HepG2 (cell line): ENCODE measurements at regions not wholly inside any gene's neighbourhood (a gene's known extent, or its start where the extent isn't known, plus 50 kb on each side); places are given as distances from the start of the nearest gene placed in this dataset.

Experiments
- ATAC-seq: fragments of 200-7000 bp; cut with Tn5 transposase; 3 replicates; pipeline ENCODE4 v1.9.1; 2020; ENCODE audit warnings: mild to moderate bottlenecking, moderate library complexity
- BruUV-seq: library from RNA; stranded (reverse); fragments of 400-500 nt; replicated peaks from 2 replicates; lab custom pipeline; 2021; lab: Mats Ljungman, UMichigan
- CTCF ChIA-PET: fragments of 300-600 bp; formaldehyde crosslinking; extraction: SDS; loops from one replicate; lab custom pipeline; 2021; ENCODE audit warnings: low total read pairs, inconsistent platforms, low intra/inter-chr PET ratio; lab: Yijun Ruan, JAX
- POLR2A ChIA-PET: fragments of 350-600 bp; sonication (Branson Sonifier 250); formaldehyde crosslinking; loops from one replicate; lab custom pipeline; 2020; ENCODE audit warnings: antibody characterized with exemption, inconsistent platforms; lab: Yijun Ruan, JAX
- DNase-seq: peaks from one replicate; pipeline ENCODE4 v3.0.0-alpha.2; 2015; ENCODE audit warnings: low spot score
- FAIRE-seq: peaks from 3 replicates; lab custom pipeline; 2011; peaks lifted over from hg19 to GRCh38; lab: Jason Lieb, UNC
- H2AFZ ChIP-seq: one replicate; pipeline ENCODE4 v1.6.1; 2011; ENCODE audit warnings: low read length, inconsistent platforms
- H3K27ac ChIP-seq: fragments of 300-600 bp; 3 replicates; pipeline ENCODE4 v1.8.0; 2011; ENCODE audit warnings: mixed run types, mild to moderate bottlenecking, mixed read lengths, low read length, inconsistent platforms; ENCODE audit not compliant: insufficient read depth; ENCODE audit errors: extremely low read length
- H3K27me3 ChIP-seq, 2 experiments: fragments of 200-600 bp in 1 of 2; 2 replicates in 1 of 2; 3 replicates in 1 of 2; pipeline versions ENCODE4 v1.6.0 to v1.8.0; 2011; ENCODE audit warnings: low read length in 2 of 2, mild to moderate bottlenecking in 2 of 2, moderate library complexity in 2 of 2, inconsistent platforms in 1 of 2; ENCODE audit not compliant: insufficient read depth in 2 of 2, control insufficient read depth in 1 of 2
- H3K36me3 ChIP-seq, 2 experiments: fragments of 200-600 bp in 1 of 2; replicated peaks in 1 of 2; 2 replicates in 1 of 2; 3 replicates in 1 of 2; pipeline versions ENCODE4 v1.5.1 to v1.8.0; 2011; ENCODE audit warnings: low read length in 2 of 2, inconsistent platforms in 1 of 2; ENCODE audit not compliant: insufficient read depth in 2 of 2, control insufficient read depth in 1 of 2
- H3K4me1 ChIP-seq: 2 replicates; pipeline ENCODE4 v1.5.1; 2012; ENCODE audit warnings: low read length, inconsistent platforms; ENCODE audit not compliant: insufficient read depth
- H3K4me2 ChIP-seq: 2 replicates; pipeline ENCODE4 v1.6.0; 2011; ENCODE audit warnings: low read depth, low read length, inconsistent platforms
- H3K4me3 ChIP-seq, 3 experiments: fragments of 200-600 bp in 1 of 3; sonication (generic), shearing (Covaris generic) in 1 of 3; replicated peaks in 1 of 3; 2 replicates each; pipeline ENCODE4 v1.5.1; 2011 to 2016; ENCODE audit warnings: low read length in 3 of 3, inconsistent platforms in 2 of 3, low read depth in 2 of 3, mild to moderate bottlenecking in 2 of 3, control low read depth in 1 of 3, mixed read lengths in 1 of 3; ENCODE audit not compliant: insufficient read depth in 1 of 3
- H3K79me2 ChIP-seq: one replicate; pipeline ENCODE4 v1.6.1; 2011; ENCODE audit warnings: low read length, inconsistent platforms; ENCODE audit not compliant: insufficient read depth
- H3K9ac ChIP-seq: 2 replicates; pipeline ENCODE4 v1.6.0; 2011; ENCODE audit warnings: mild to moderate bottlenecking, low read depth, low read length, inconsistent platforms; ENCODE audit not compliant: insufficient read depth
- H3K9me3 ChIP-seq: 2 replicates; pipeline ENCODE4 v1.5.1; 2012; ENCODE audit warnings: mild to moderate bottlenecking, low read length
- H4K20me1 ChIP-seq: 2 replicates; pipeline ENCODE4 v1.6.0; 2011; ENCODE audit warnings: inconsistent platforms, mild to moderate bottlenecking, low read length, moderate library complexity; ENCODE audit not compliant: insufficient read depth
- ATF5 ChIP-seq: sonication (generic); formaldehyde crosslinking; IDR thresholded peaks from 2 replicates; pipeline ENCODE4 v1.4.0; 2020; ENCODE audit warnings: mild to moderate bottlenecking, low read depth, missing genetic modification reagents
- ETV5 ChIP-seq: IDR thresholded peaks from 2 replicates; pipeline ENCODE4 v1.6.1; 2018; ENCODE audit warnings: missing biosample characterization, missing genetic modification reagents, inconsistent platforms, borderline replicate concordance
- FOSL2 ChIP-seq: sonication (generic); formaldehyde crosslinking; IDR thresholded peaks from 2 replicates; pipeline ENCODE4 v1.4.0; 2020; ENCODE audit warnings: missing genetic modification reagents
- KLF6 ChIP-seq: IDR thresholded peaks from 2 replicates; pipeline ENCODE4 v1.8.0; 2016; ENCODE audit warnings: missing biosample characterization, missing genetic modification reagents
- POGZ ChIP-seq: sonication (generic); formaldehyde crosslinking; IDR thresholded peaks from 2 replicates; pipeline ENCODE4 v1.4.0; 2020; ENCODE audit warnings: mild to moderate bottlenecking, missing genetic modification reagents
- PPARG ChIP-seq: conservative IDR thresholded peaks from 2 replicates; pipeline ENCODE4 v1.6.1; 2016; ENCODE audit warnings: missing biosample characterization, missing genetic modification reagents
- RFXANK ChIP-seq: IDR thresholded peaks from 2 replicates; pipeline ENCODE4 v1.6.1; 2016
- ZNF329 ChIP-seq: sonication (generic); formaldehyde crosslinking; IDR thresholded peaks from 2 replicates; pipeline ENCODE4 v1.9.0; 2021; ENCODE audit warnings: low read depth, mild to moderate bottlenecking, missing genetic modification reagents
- ZNF564 ChIP-seq: sonication (generic); formaldehyde crosslinking; IDR thresholded peaks from 2 replicates; pipeline ENCODE4 v1.8.1; 2023; ENCODE audit warnings: mild to moderate bottlenecking, missing genetic modification reagents
- ZSCAN12 ChIP-seq: sonication (generic); formaldehyde crosslinking; IDR thresholded peaks from 2 replicates; pipeline ENCODE4 v1.9.0; 2021; ENCODE audit warnings: mild to moderate bottlenecking, missing genetic modification reagents
- WGBS: methylation state at CpG from one replicate; pipeline ENCODE4 v1.1.6; 2017; ENCODE audit warnings: low lambda C conversion rate; 5-methylcytosine and 5-hydroxymethylcytosine counted together
- in situ Hi-C: cut with HindIII; loops from 2 replicates; pipeline ENCODE4 v1.10.0; 2017; ENCODE audit warnings: low pct_unique_long_range_greater_than_20kb; ENCODE audit not compliant: extremely low pct_ligation_motif_present
- intact Hi-C: fragments of 100-400 bp; cut with micrococcal nuclease; formaldehyde crosslinking; loops from one replicate; pipeline ENCODE4 v1.10.0; 2022; ENCODE audit not compliant: unreplicated experiment

GRCh38 chr6:148169706-148170105 lies 172.9 kb upstream of the SASH1 start (continued):
- TF ChIP-seq PPARG (CRISPR knock-in tag) (no peak), KLF6 (CRISPR knock-in tag) (no peak), ATF5 (CRISPR knock-in tag) (no peak), RFXANK (CRISPR knock-in tag) (no peak), FOSL2 (no peak)

GRCh38 chr6:148170286-148170685 lies 172.4 kb upstream of the SASH1 start:
- intact Hi-C loops: no loop called here
- TF ChIP-seq ZNF329 (CRISPR knock-in tag) (no peak), ETV5 (CRISPR knock-in tag) (no peak), ZNF564 (CRISPR knock-in tag) (no peak), ZSCAN12 (CRISPR knock-in tag) (no peak), POGZ (CRISPR knock-in tag) (no peak)
- TF ChIP-seq, all 625 proteins: peak for 0
- no TSS peak for BruUV-seq
- ATAC-seq (no peak), FAIRE-seq (no peak), DNase-seq (no peak)
- ChIA-PET POLR2A (no interaction called here), CTCF (no interaction called here)
- Histone ChIP-seq H3K27me3 (no peaks in the 10 kb centered on the region), H3K79me2 (no peaks in the 10 kb centered on the region), H2AFZ (no peak overlapping the region), H4K20me1 (no peaks in the 10 kb centered on the region), H3K4me1 (no peaks in the 10 kb centered on the region), H3K9me3 (no peaks in the 10 kb centered on the region), H3K27ac (no peak overlapping the region), H3K36me3 (no peaks in the 10 kb centered on the region), H3K4me3 (no peak overlapping the region), H3K9ac (no peak overlapping the region), H3K4me2 (no peak overlapping the region)
- 29% methylated on average over 1 of the region's 1 CpG for WGBS
- in situ Hi-C loops: loop anchor here (25.0 kb wide), 2 partner anchors 783 to 1308 kb away; no protein-coding TSS in a partner anchor
